Mesodermal cell (in vitro differentiated cells): ENCODE measurements at regions not wholly inside any gene's neighbourhood (a gene's known extent, or its start where the extent isn't known, plus 50 kb on each side); places are given as distances from the start of the nearest gene placed in this dataset.

ENCODE experiments used
- H3K27ac ChIP-seq: 2 replicates; pipeline ENCODE4 v1.7.0; 2013; ENCODE audit warnings: mild to moderate bottlenecking, low read depth, low read length, moderate library complexity; ENCODE audit not compliant: severe bottlenecking
- H3K36me3 ChIP-seq: 2 replicates; pipeline ENCODE4 v1.7.1; 2013; ENCODE audit warnings: mild to moderate bottlenecking, low read length, moderate library complexity; ENCODE audit not compliant: control insufficient read depth, insufficient read depth
- H3K4me1 ChIP-seq: one replicate; pipeline ENCODE4 v1.7.1; 2013; ENCODE audit warnings: mild to moderate bottlenecking, low read length; ENCODE audit not compliant: insufficient read depth, control insufficient read depth, poor library complexity, severe bottlenecking
- H3K4me3 ChIP-seq: 2 replicates; pipeline ENCODE4 v1.7.0; 2013; ENCODE audit warnings: low read length, control low read depth, mild to moderate bottlenecking; ENCODE audit not compliant: insufficient read depth, poor library complexity, severe bottlenecking; ENCODE audit errors: extremely low read depth
- H3K9me3 ChIP-seq: 2 replicates; pipeline ENCODE4 v1.7.1; 2013; ENCODE audit warnings: mild to moderate bottlenecking, low read length, moderate library complexity; ENCODE audit not compliant: control insufficient read depth
- WGBS, 2 experiments: methylation state at CpG; one replicate each; pipeline ENCODE4 v1.1.5; 2013; ENCODE audit warnings: missing lambda C conversion rate in 2 of 2; ENCODE audit not compliant: insufficient coverage in 2 of 2; 5-methylcytosine and 5-hydroxymethylcytosine counted together

GRCh38 chr13:97135883-97136282, 86.2 kb upstream of the MBNL2 start:
- H3K27ac ChIP-seq: no peak overlapping the region
- no peaks in the 10 kb centered on the region for H3K36me3 ChIP-seq
- H3K4me1 ChIP-seq: peaks cover 15% of the 10 kb centered on the region
- peaks cover 4% of the 10 kb centered on the region for H3K9me3 ChIP-seq
- H3K4me3 ChIP-seq: no peak overlapping the region
- 100% methylated on average over 1 of the region's 4 CpGs; no CpG with 5 or more reads in 1 of the 2 experiments for WGBS, 2 experiments

GRCh38 chr13:97136418-97136817, 85.7 kb upstream of the MBNL2 start:
- Histone ChIP-seq H3K4me3 (no peak overlapping the region), H3K36me3 (no peaks in the 10 kb centered on the region), H3K9me3 (peaks cover 4% of the 10 kb centered on the region), H3K27ac (no peak overlapping the region), H3K4me1 (peaks cover 21% of the 10 kb centered on the region)
- WGBS, 2 experiments: 83 to 100% methylated on average over 1 to 2 of the region's 3 CpGs

- Histone ChIP-seq H3K4me1 (peaks cover 28% of the 10 kb centered on the region), H3K9me3 (peaks cover 4% of the 10 kb centered on the region), H3K36me3 (no peaks in the 10 kb centered on the region), H3K4me3 (no peak overlapping the region), H3K27ac (no peak overlapping the region)
- WGBS, 2 experiments: 76 to 100% methylated on average over 1 to 3 of the region's 3 CpGs
Observed at GRCh38 chr13:97139691-97140090, 82.4 kb upstream of the MBNL2 start.

GRCh38 chr13:97140131-97140530, 82.0 kb upstream of the MBNL2 start:
- H3K4me3 ChIP-seq: no peak overlapping the region
- peak overlapping the region; percentile 88 for H3K27ac ChIP-seq
- peaks cover 4% of the 10 kb centered on the region for H3K9me3 ChIP-seq
- peaks cover 28% of the 10 kb centered on the region for H3K4me1 ChIP-seq
- WGBS, 2 experiments: 56 to 88% methylated on average over 1 to 3 of the region's 6 CpGs
- H3K36me3 ChIP-seq: no peaks in the 10 kb centered on the region

GRCh38 chr13:97140611-97141010, 81.5 kb upstream of the MBNL2 start:
- Histone ChIP-seq H3K4me3 (no peak overlapping the region), H3K27ac (peak overlapping the region; percentile 88), H3K9me3 (peaks cover 4% of the 10 kb centered on the region), H3K36me3 (no peaks in the 10 kb centered on the region), H3K4me1 (peaks cover 28% of the 10 kb centered on the region)
- 80% methylated on average over 1 of the region's 3 CpGs; no CpG with 5 or more reads in 1 of the 2 experiments for WGBS, 2 experiments

- Histone ChIP-seq H3K4me1 (peaks cover 28% of the 10 kb centered on the region), H3K4me3 (no peak overlapping the region), H3K36me3 (no peaks in the 10 kb centered on the region), H3K27ac (peak overlapping the region; percentile 88), H3K9me3 (peaks cover 4% of the 10 kb centered on the region)
- no CpG with 5 or more reads among the region's 3 CpGs for WGBS, 2 experiments
Observed at GRCh38 chr13:97141097-97141496, 81.0 kb upstream of the MBNL2 start.

- Histone ChIP-seq H3K27ac (peak overlapping the region; percentile 88), H3K4me1 (peaks cover 28% of the 10 kb centered on the region), H3K9me3 (peaks cover 4% of the 10 kb centered on the region), H3K36me3 (no peaks in the 10 kb centered on the region), H3K4me3 (peak overlapping the region; percentile 27)
- 0 to 3% methylated on average over 2 to 4 of the region's 5 CpGs for WGBS, 2 experiments
Observed at GRCh38 chr13:97141564-97142005, 80.5 kb upstream of the MBNL2 start.

GRCh38 chr13:97142452-97142851, 79.7 kb upstream of the MBNL2 start:
- Histone ChIP-seq H3K4me3 (peak overlapping the region; percentile 27), H3K4me1 (peaks cover 28% of the 10 kb centered on the region), H3K9me3 (no peaks in the 10 kb centered on the region), H3K36me3 (no peaks in the 10 kb centered on the region), H3K27ac (peak overlapping the region; percentile 62)
- 34% methylated on average over 6 of the region's 8 CpGs; no CpG with 5 or more reads in 1 of the 2 experiments for WGBS, 2 experiments

GRCh38 chr13:97145057-97145456, 77.1 kb upstream of the MBNL2 start:
- Histone ChIP-seq H3K27ac (no peak overlapping the region), H3K4me1 (peaks cover 21% of the 10 kb centered on the region), H3K4me3 (no peak overlapping the region), H3K9me3 (no peaks in the 10 kb centered on the region), H3K36me3 (no peaks in the 10 kb centered on the region)
- WGBS, 2 experiments: 86 to 89% methylated on average over 1 of the region's 2 CpGs

GRCh38 chr13:97148894-97149293, 73.2 kb upstream of the MBNL2 start:
- no peaks in the 10 kb centered on the region for H3K36me3 ChIP-seq
- no peaks in the 10 kb centered on the region for H3K4me1 ChIP-seq
- no peak overlapping the region for H3K4me3 ChIP-seq
- H3K27ac ChIP-seq: no peak overlapping the region
- 100% methylated on average over 2 of the region's 4 CpGs for WGBS, 2 experiments
- H3K9me3 ChIP-seq: no peaks in the 10 kb centered on the region

- H3K4me1 ChIP-seq: no peaks in the 10 kb centered on the region
- no peaks in the 10 kb centered on the region for H3K36me3 ChIP-seq
- no peak overlapping the region for H3K27ac ChIP-seq
- WGBS, 2 experiments: 90 to 100% methylated on average over 1 to 2 of the region's 2 CpGs
- H3K9me3 ChIP-seq: no peaks in the 10 kb centered on the region
- no peak overlapping the region for H3K4me3 ChIP-seq
Observed at GRCh38 chr13:97160421-97160820, 61.7 kb upstream of the MBNL2 start.
